Heart left ventricle (tissue), 16 donors: ENCODE measurements at regions not wholly inside any gene's neighbourhood (a gene's known extent, or its start where the extent isn't known, plus 50 kb on each side); places are given as distances from the start of the nearest gene placed in this dataset.
"Not testable (repeated sequence)": the region's sequence is repeated elsewhere in the genome, so short reads cannot be mapped to it uniquely, and the experiment has no call there.

Source experiments
- ATAC-seq, 4 donors: fragments of 200-7000 bp; cut with Tn5 transposase; one replicate each; pipeline ENCODE4 v1.9.1; 2020 to 2022; ENCODE audit warnings: moderate library complexity in 4 of 4, mild to moderate bottlenecking in 3 of 4, moderate number of reproducible peaks in 1 of 4
- DNase-seq, 5 donors: peaks; one replicate each; pipeline ENCODE4 v3.0.0-alpha.2; 2020
- H3K27ac ChIP-seq, 12 donors: fragments of 200-600 bp; sonication (generic) in 4 of 12; one replicate each; pipeline versions ENCODE4 v1.5.0 to v1.8.0; 2016 to 2022; ENCODE audit warnings: mild to moderate bottlenecking in 2 of 12
- H3K27me3 ChIP-seq, 9 donors: fragments of 200-600 bp; sonication (generic) in 2 of 9; one replicate each; pipeline versions ENCODE4 v1.5.1 to v1.8.0; 2016 to 2022; ENCODE audit warnings: mild to moderate bottlenecking in 3 of 9
- H3K36me3 ChIP-seq, 9 donors: fragments of 200-600 bp; sonication (generic) in 2 of 9; one replicate each; pipeline versions ENCODE4 v1.5.0 to v1.8.0; 2018 to 2022; ENCODE audit warnings: mild to moderate bottlenecking in 2 of 9
- H3K4me1 ChIP-seq, 12 donors: fragments of 200-600 bp; sonication (generic) in 4 of 12; one replicate each; pipeline versions ENCODE4 v1.5.0 to v1.8.0; 2016 to 2022; ENCODE audit warnings: mild to moderate bottlenecking in 3 of 12
- H3K4me3 ChIP-seq, 12 donors: fragments of 200-600 bp; sonication (generic) in 4 of 12; one replicate each; pipeline versions ENCODE4 v1.5.0 to v1.8.0; 2017 to 2022; ENCODE audit warnings: mild to moderate bottlenecking in 9 of 12, moderate library complexity in 4 of 12
- H3K9me3 ChIP-seq, 12 donors: fragments of 200-600 bp; sonication (generic) in 4 of 12; one replicate each; pipeline versions ENCODE4 v1.5.0 to v1.8.0; 2016 to 2022; ENCODE audit warnings: mild to moderate bottlenecking in 1 of 12
- POLR2A ChIP-seq, 2 donors: fragments of 450-650 bp; IDR thresholded peaks; one replicate each; pipeline ENCODE4 v1.6.1; 2017; ENCODE audit warnings: antibody characterized with exemption in 2 of 2, mild to moderate bottlenecking in 2 of 2, moderate library complexity in 2 of 2
- WGBS, 4 donors: extraction: QIAGEN DNeasy Blood & Tissue Kit in 2 of 4; methylation state at CpG; one replicate each; pipeline versions ENCODE4 v1.1.5 to v1.1.7; 2013 to 2018; 5-methylcytosine and 5-hydroxymethylcytosine counted together
- intact Hi-C, 10 donors: fragments of 100-400 bp; cut with DNase I; formaldehyde crosslinking; loops; one replicate each; pipeline versions ENCODE4 v1.11.1 to v1.14.2; 2022
- TF ChIP-seq, protein P1 (sequence below), 12 donors: fragments of 200-600 bp; sonication (generic) in 4 of 12; IDR thresholded peaks; one replicate each; pipeline versions ENCODE4 v1.5.0 to v1.8.0; 2018 to 2022; ENCODE audit warnings: antibody characterized with exemption in 12 of 12, mild to moderate bottlenecking in 5 of 12
- donor health status: ischemic (EF 13 %, LVEDD 7.1; RV severe dilation, severe dysfunction).
- donor health status: healthy with polysubstance abuse.
- donor health status: DM: no; HTN: yes; CAD: no.
- donor health status: DM: no; HTN: no; CAD: no.
- donor health status: ischemic (EF 25% LVEDD 6.9; RV normal size, moderate dysfunction).
- donor health status: ischemic (EF 25% LVEDD 5.7; RV mildly dilated, moderate dysfunction).
- donor health status: healthy.
- donor health status: DM: yes; HTN: yes; CAD: no.
- donor health status: ischemic (EF 35%, LVEDD 5.7; RV mildly dilated, moderate dysfunction).
- donor health status: nonischemic (EF 11% LVEDD 7.7; RV severe dilation, severe dysfunction).
- donor health status: DM: yes; HTN: yes; CAD: no.
- donor health status: PGD.
- donor health status: ischemic (EF 29% LVEDD 5.4; RV normal size, mild dysfunction).
- donor health status: nonischemic (EF 23%, LVEDD 6.1; RV moderate dilation, normal function).

DNA sequence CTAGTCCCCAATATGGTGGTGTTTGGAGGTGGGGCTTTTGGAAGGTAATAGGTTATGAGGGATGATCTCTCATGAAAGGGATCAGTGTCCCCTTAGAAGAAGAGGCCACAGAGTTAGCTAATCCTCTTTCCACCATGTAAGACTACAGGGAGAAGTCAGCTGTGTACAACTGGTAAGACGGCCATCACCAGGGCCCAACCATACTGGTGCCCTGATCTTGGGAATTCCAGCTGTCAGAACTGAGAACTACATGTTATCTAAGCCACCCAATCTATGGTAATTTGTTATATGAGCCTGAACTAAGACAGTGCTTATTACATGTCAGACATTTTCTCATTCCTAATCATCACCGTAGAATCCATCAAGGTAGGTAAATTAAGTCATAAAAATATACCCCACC is 77.7 kb upstream of the ZNF217 start:
- H3K9me3 ChIP-seq = no peaks in the 10 kb centered on the region
- H3K27me3 ChIP-seq = no peaks in the 10 kb centered on the region
- H3K4me1 ChIP-seq = no peaks in the 10 kb centered on the region
- WGBS, 4 donors = 97 to 99% (median 99%) methylated on average over 2 of the region's 2 CpGs
- intact Hi-C loops = no loop called here
- no peaks in the 10 kb centered on the region for H3K36me3 ChIP-seq
- DNase-seq (no peak), ATAC-seq (no peak)
- no peak overlapping the region for H3K27ac ChIP-seq
- TF ChIP-seq, protein P1, sequence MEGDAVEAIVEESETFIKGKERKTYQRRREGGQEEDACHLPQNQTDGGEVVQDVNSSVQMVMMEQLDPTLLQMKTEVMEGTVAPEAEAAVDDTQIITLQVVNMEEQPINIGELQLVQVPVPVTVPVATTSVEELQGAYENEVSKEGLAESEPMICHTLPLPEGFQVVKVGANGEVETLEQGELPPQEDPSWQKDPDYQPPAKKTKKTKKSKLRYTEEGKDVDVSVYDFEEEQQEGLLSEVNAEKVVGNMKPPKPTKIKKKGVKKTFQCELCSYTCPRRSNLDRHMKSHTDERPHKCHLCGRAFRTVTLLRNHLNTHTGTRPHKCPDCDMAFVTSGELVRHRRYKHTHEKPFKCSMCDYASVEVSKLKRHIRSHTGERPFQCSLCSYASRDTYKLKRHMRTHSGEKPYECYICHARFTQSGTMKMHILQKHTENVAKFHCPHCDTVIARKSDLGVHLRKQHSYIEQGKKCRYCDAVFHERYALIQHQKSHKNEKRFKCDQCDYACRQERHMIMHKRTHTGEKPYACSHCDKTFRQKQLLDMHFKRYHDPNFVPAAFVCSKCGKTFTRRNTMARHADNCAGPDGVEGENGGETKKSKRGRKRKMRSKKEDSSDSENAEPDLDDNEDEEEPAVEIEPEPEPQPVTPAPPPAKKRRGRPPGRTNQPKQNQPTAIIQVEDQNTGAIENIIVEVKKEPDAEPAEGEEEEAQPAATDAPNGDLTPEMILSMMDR (IDR thresholded peaks at IDR 0.05) = no peak
- TF ChIP-seq POLR2A (IDR thresholded peaks at IDR 0.05) = no peak
- H3K4me3 ChIP-seq = no peak overlapping the region

DNA sequence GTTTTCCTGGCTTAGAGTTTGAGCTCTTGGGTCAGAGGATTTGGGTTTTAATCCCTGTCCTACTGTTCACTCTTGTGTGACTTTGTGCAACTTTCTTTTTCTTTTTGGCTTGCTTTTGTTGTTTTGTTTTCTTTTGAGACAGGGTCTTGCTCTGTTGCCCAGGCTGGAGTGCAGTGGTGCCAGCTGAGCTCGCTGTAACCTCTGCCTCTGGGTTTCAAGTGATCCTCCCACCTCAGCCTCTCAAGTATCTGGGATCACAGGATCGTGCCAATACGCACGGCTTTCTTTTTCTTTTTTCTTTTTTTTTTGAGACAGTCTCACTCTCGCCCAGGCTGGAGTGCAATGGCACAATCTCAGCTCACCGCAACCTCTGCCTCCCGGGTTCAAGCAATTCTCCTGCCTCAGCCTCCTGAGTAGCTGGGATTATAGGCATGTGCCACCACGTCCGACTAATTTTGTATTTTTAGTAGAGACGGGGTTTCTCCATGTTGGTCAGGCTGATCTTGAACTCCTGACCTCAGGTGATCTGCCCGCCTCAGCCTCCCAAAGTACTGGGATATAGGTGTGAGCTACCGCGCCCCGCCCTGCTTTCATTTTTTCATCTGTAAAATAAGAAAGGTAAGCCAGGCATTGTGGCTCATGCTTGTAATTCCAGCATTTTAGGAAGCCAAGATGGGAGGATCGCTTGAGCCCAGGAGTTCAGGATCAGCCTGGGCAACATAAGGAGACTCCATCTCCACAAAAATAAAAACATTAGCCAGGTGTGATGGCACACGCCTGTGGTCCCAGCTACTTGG is 76.1 kb upstream of the ZNF217 start:
- H3K27ac ChIP-seq, H3K9me3 ChIP-seq, ATAC-seq, H3K27me3 ChIP-seq, H3K4me1 ChIP-seq, intact Hi-C loops, H3K36me3 ChIP-seq, H3K4me3 ChIP-seq, DNase-seq: not testable (repeated sequence)
- 91 to 95% (median 94%) methylated on average over 16 of the region's 16 CpGs for WGBS, 4 donors

DNA sequence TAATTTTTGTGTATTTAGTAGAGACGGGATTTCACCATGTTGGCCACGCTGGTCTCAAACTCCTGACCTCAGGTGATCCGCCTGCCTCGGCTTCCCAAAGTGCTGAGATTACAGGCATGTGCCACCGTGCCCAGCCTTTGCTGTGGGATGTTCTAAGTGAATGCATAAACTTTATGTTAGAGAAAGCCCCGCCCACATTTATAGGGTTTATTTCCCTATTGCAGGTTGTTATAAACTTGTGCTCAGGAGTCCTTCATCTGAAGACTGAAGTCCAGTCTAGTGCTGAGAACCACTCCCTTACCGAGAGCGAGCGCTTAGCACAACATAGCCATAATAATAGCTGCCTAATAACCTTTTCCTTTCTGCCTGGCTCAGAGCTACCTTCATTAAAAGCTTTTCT is 75.4 kb upstream of the ZNF217 start:
- Histone ChIP-seq H3K27ac (no peak overlapping the region), H3K36me3 (no peaks in the 10 kb centered on the region), H3K4me3 (no peak overlapping the region), H3K27me3 (no peaks in the 10 kb centered on the region), H3K4me1 (no peaks in the 10 kb centered on the region), H3K9me3 (no peaks in the 10 kb centered on the region)
- ATAC-seq (no peak), DNase-seq (no peak)
- intact Hi-C loops = loop anchor here in 1 of 10 donors (1.0 kb wide), 1 partner anchor 7 kb away; no protein-coding TSS in a partner anchor
- 90 to 94% (median 91%) methylated on average over 9 of the region's 9 CpGs for WGBS, 4 donors
- TF ChIP-seq, protein P1 (IDR thresholded peaks at IDR 0.05) = no peak

DNA sequence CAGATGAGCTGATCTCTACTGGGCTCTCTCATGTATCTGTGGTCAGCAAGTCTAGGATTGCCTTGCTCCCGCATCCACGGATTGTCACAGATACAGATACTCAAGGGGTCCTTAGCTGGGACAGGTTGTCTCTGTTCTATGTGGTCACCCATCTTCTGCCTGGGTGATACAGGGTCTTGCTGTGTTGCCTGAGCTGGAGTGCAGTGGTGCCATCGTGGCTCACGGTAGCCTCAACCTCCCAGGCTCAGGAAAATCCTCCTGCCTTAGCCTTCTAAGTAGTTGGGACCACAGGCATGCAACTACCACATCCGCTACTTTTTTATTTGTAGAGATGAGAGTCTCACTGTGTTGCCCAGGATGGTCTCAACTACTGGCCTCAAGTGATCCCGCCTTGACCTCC is 72.5 kb upstream of the ZNF217 start:
- DNase-seq (no peak), ATAC-seq (no peak)
- H3K36me3 ChIP-seq = no peaks in the 10 kb centered on the region
- no peak overlapping the region for H3K27ac ChIP-seq
- TF ChIP-seq, protein P1 (IDR thresholded peaks at IDR 0.05) = no peak
- no peak for TF ChIP-seq POLR2A (IDR thresholded peaks at IDR 0.05)
- H3K4me3 ChIP-seq = no peak overlapping the region
- no peaks in the 10 kb centered on the region for H3K9me3 ChIP-seq
- peaks cover 0 to 20% (median under 1%) of the 10 kb centered on the region in 12 donors for H3K4me1 ChIP-seq
- intact Hi-C loops = no loop called here
- 98 to 100% (median 98%) methylated on average over 5 to 6 of the region's 6 CpGs for WGBS, 4 donors
- H3K27me3 ChIP-seq = no peaks in the 10 kb centered on the region

DNA sequence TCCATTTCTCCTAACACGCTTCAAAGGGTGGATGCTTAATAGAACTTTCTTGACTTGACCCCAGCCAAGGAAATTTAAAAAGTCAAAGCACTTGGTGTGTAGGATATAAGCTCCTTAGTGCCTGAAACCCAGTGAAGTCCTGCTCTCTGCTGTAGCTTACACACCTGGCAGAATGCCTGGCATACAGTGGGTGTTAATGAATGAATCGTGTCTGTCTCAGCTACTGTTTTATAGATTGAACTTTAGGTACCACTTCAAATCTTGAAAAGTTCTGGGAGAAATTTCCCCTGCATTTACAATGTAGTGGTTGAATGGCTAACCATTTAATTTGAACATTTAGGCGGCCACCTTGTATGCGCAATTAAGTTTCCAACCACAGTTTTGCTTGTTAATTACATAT is 70.5 kb upstream of the ZNF217 start:
- Histone ChIP-seq H3K4me3 (no peak overlapping the region), H3K27me3 (no peaks in the 10 kb centered on the region), H3K4me1 (peaks cover 0 to 32% (median 10%) of the 10 kb centered on the region in 12 donors), H3K36me3 (no peaks in the 10 kb centered on the region), H3K27ac (no peak overlapping the region), H3K9me3 (no peaks in the 10 kb centered on the region)
- intact Hi-C loops = no loop called here
- TF ChIP-seq, protein P1 (IDR thresholded peaks at IDR 0.05) = no peak
- TF ChIP-seq POLR2A (IDR thresholded peaks at IDR 0.05) = no peak
- DNase-seq = no peak
- ATAC-seq = no peak
- 84 to 92% (median 88%) methylated on average over 4 of the region's 4 CpGs for WGBS, 4 donors

DNA sequence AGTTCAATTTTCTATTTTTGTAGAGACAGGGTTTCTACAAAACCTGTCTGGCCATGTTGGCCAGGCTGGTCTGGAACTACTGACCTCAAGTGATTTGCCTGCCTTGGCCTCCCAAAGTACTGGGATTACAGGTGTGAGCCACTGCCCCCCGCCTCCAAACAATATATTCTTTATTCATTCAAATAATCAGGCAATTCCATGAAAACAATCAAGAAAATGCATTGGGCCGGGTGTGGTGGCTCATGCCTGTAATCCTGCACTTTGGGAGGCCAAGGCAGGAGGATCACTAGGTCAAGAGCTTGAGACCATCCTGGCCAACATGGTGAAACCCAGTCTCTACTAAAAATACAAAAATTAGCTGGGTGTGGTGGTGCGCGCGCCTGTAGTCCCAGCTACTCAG is 69.9 kb upstream of the ZNF217 start:
- DNase-seq = not testable (repeated sequence)
- 98 to 100% (median 99%) methylated on average over 5 of the region's 5 CpGs for WGBS, 4 donors

More for the DNA sequence above, 69.9 kb upstream of the ZNF217 start:
- H3K27ac ChIP-seq, ATAC-seq, H3K36me3 ChIP-seq, H3K9me3 ChIP-seq, H3K27me3 ChIP-seq, intact Hi-C loops, H3K4me3 ChIP-seq: not testable (repeated sequence)
- peaks cover 0 to 36% (median 10%) of the 10 kb centered on the region in 12 donors for H3K4me1 ChIP-seq
